Colonic mucosa (tissue), 4 donors: ENCODE measurements at regions not wholly inside any gene's neighbourhood (a gene's known extent, or its start where the extent isn't known, plus 50 kb on each side); places are given as distances from the start of the nearest gene placed in this dataset.

Experiments used
- DNase-seq: peaks from one replicate; pipeline ENCODE4 v3.0.0-alpha.2; 2020
- H3K27ac ChIP-seq: fragments of 200-600 bp; one replicate; pipeline ENCODE4 v1.8.0; 2021
- H3K27me3 ChIP-seq: fragments of 200-600 bp; one replicate; pipeline ENCODE4 v1.8.0; 2021
- H3K36me3 ChIP-seq: fragments of 200-600 bp; one replicate; pipeline ENCODE4 v1.8.0; 2021
- H3K4me1 ChIP-seq: fragments of 200-600 bp; one replicate; pipeline ENCODE4 v1.8.0; 2021; ENCODE audit warnings: mild to moderate bottlenecking
- H3K4me3 ChIP-seq: fragments of 200-600 bp; one replicate; pipeline ENCODE4 v1.8.0; 2021
- H3K9ac ChIP-seq, 2 donors: one replicate each; pipeline ENCODE4 v1.7.0; 2013; ENCODE audit warnings: control low read depth in 2 of 2, low read depth in 2 of 2, low read length in 2 of 2
- H3K9me3 ChIP-seq: fragments of 200-600 bp; one replicate; pipeline ENCODE4 v1.8.0; 2021
- intact Hi-C: fragments of 100-400 bp; cut with DNase I; formaldehyde crosslinking; loops from one replicate; pipeline ENCODE4 v1.14.1; 2022
- TF ChIP-seq, protein P1 (sequence below): fragments of 200-600 bp; IDR thresholded peaks from one replicate; pipeline ENCODE4 v1.8.0; 2022; ENCODE audit warnings: antibody characterized with exemption, mild to moderate bottlenecking
- donor health status: healthy.
- donor health status: DM: no; HTN: no; CAD: no.
- donor health status: DM: no; HTN: no; CAD: no.

DNA sequence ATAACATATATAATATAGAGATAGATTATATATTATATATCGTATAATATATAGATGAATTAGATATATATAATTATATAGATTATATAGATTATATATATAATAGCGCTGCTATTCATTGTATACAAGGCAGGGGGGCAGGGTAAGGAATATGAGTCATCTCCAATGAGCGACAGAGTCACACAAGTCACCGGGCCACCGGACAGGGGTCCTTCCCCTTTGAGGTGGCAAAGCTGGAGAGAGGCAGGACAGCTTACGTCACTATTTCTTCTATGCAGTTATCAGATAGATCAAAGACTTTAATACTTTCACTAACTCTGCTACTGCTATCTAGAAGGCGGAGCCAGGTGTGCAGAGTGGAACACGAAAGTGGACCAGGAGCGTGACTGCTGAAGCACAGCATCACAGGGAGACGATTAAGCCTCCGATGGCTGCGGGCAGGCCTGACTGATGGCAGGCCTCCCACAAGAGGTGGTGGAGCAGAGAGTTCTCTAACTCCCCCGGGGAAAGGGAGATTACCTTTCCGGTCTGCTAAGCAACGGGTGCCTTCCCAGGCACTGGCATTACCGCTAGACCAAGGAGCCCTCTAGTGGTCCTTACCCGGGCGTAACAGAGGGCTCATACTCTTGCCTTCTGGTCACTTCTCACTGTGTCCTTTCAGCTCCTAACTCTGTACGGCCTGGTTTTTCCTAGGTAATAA, 2154.7 kb downstream of the MRPL39 start:
- Histone ChIP-seq H3K4me3 (no peak overlapping the region), H3K9me3 (no peaks in the 10 kb centered on the region), H3K4me1 (no peaks in the 10 kb centered on the region), H3K27me3 (no peaks in the 10 kb centered on the region), H3K27ac (no peak overlapping the region), H3K9ac (no peak overlapping the region), H3K36me3 (no peaks in the 10 kb centered on the region)
- TF ChIP-seq, protein P1, sequence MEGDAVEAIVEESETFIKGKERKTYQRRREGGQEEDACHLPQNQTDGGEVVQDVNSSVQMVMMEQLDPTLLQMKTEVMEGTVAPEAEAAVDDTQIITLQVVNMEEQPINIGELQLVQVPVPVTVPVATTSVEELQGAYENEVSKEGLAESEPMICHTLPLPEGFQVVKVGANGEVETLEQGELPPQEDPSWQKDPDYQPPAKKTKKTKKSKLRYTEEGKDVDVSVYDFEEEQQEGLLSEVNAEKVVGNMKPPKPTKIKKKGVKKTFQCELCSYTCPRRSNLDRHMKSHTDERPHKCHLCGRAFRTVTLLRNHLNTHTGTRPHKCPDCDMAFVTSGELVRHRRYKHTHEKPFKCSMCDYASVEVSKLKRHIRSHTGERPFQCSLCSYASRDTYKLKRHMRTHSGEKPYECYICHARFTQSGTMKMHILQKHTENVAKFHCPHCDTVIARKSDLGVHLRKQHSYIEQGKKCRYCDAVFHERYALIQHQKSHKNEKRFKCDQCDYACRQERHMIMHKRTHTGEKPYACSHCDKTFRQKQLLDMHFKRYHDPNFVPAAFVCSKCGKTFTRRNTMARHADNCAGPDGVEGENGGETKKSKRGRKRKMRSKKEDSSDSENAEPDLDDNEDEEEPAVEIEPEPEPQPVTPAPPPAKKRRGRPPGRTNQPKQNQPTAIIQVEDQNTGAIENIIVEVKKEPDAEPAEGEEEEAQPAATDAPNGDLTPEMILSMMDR = no peak
- DNase-seq = no peak
- intact Hi-C loops = no loop called here

DNA sequence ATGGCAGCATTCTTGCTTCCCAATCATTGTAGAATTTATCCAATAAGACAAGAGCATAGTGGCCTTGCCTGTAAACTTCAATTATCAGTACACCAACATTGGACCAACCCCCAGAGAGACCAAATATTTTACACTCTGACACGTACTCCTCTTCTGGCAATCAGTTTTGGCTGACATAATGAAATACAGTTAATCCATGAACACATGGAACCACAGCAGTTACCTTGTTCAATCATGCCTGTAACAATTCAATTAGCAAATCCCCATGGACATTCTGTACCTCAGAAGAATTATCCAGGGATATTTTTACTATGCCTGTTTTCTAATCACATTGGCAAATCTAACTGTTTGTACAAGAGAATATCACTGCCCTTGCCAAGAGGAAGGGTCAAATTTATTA, 2162.0 kb downstream of the MRPL39 start:
- TF ChIP-seq, protein P1 = no peak
- H3K9ac ChIP-seq = no peak overlapping the region
- DNase-seq = no peak
- intact Hi-C loops = no loop called here
- no peak overlapping the region for H3K27ac ChIP-seq
- no peaks in the 10 kb centered on the region for H3K36me3 ChIP-seq
- H3K4me3 ChIP-seq = no peak overlapping the region
- no peaks in the 10 kb centered on the region for H3K4me1 ChIP-seq
- H3K9me3 ChIP-seq = no peaks in the 10 kb centered on the region
- no peaks in the 10 kb centered on the region for H3K27me3 ChIP-seq

DNA sequence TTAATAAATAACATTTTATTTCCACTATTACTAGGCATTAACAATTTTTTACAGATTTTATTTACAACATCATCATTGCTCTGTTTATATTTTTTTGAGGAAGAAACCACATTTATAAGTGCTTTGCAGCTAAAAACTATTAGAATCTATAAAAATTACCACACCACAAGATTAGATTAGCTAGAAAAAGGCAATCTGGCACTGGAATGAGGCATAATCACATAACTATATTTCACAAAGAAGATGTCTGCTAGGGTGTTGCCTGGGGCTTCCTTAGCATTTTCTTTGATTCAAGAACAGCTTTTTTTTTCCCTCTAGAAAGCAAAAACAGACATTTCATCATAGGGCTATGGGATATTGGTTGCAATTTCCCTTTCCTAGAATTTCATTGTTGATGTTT, 2169.2 kb downstream of the MRPL39 start:
- TF ChIP-seq, protein P1 = no peak
- no peak overlapping the region for H3K27ac ChIP-seq
- no peak for DNase-seq
- no peaks in the 10 kb centered on the region for H3K27me3 ChIP-seq
- no peak overlapping the region for H3K4me3 ChIP-seq
- H3K9me3 ChIP-seq = no peaks in the 10 kb centered on the region
- H3K4me1 ChIP-seq = no peaks in the 10 kb centered on the region
- H3K9ac ChIP-seq = no peak overlapping the region
- intact Hi-C loops = no loop called here
- no peaks in the 10 kb centered on the region for H3K36me3 ChIP-seq

DNA sequence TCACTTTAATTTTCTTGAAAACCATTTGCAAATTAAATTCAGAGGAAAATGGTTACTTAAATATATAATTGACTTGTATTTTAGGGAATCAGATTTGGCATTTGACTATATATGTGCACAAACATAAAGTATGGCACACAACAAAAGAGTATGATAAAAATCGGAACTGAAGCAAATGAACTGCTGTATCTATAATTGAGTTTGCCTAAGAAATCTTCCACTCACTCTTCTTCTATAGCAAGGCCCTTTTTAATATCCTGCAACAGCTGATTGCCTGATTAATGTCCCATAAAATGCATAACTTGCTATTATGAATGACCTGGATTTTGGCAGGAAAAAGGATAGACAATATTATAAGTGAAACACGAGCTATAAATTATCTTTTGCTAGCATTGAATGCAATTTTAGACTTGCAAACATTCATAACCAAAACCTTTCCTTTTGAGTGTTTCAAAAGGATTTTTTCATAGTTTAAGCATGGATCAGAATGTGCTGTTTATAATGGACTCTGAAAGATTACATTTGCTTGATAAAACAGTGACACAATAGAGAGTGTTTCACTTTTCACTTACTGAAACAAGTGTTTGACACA, 2204.3 kb downstream of the MRPL39 start:
- DNase-seq = no peak
- no peak overlapping the region for H3K9ac ChIP-seq
- H3K9me3 ChIP-seq = no peaks in the 10 kb centered on the region
- H3K4me1 ChIP-seq = no peaks in the 10 kb centered on the region
- H3K27ac ChIP-seq = no peak overlapping the region
- intact Hi-C loops = no loop called here
- H3K27me3 ChIP-seq = no peaks in the 10 kb centered on the region
- TF ChIP-seq, protein P1 = no peak
- H3K4me3 ChIP-seq = no peak overlapping the region
- H3K36me3 ChIP-seq = no peaks in the 10 kb centered on the region

DNA sequence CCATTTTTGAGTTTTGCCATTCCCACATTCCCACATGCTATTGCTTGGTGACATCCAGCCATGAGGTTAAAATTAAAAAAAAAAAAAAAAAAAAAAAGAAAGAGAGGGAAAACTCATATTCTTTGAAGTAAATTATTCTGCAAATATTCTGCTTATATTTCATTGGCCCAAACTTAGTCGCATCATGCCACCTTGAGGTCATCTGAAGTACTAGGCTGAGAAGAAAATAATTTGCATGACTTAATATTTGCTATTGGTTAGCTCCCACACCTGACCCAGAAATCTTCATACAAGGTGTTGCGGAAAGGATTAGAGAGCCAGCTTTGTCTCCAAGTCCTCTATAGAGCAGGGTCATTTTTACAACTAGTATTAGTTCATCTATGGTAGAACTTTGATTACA, 2206.0 kb downstream of the MRPL39 start:
- H3K4me1 ChIP-seq = no peaks in the 10 kb centered on the region

More for the DNA sequence above, 2206.0 kb downstream of the MRPL39 start:
- Histone ChIP-seq H3K4me3 (no peak overlapping the region), H3K9me3 (no peaks in the 10 kb centered on the region), H3K36me3 (no peaks in the 10 kb centered on the region), H3K27ac (no peak overlapping the region), H3K27me3 (no peaks in the 10 kb centered on the region), H3K9ac (no peak overlapping the region)
- TF ChIP-seq, protein P1 = no peak
- intact Hi-C loops = no loop called here
- no peak for DNase-seq
